ENCODE measurements at regions not wholly inside any gene's neighbourhood (a gene's known extent, or its start where the extent isn't known, plus 50 kb on each side); places are given as distances from the start of the nearest gene placed in this dataset.

DNA sequence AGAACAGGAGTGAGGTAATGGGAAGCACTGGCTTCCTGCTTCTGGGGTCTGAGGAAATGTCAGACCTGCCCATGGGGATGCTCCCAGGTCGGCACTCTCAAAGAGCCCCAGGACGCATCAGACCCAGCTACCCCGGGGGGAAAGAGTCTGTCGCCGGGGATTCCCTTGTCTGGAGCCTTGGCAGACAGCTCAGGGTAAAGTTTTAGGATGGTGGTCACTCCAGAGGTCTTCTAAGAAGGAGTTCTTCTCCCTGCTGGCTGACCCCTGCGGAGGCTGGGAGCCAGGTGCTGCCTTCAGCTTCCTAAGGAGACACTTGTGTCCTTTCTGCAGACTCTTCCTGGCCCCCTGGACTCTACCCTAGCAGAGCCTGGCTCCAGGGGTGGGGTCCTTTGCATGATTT is 61.9 kb upstream of the PSEN2 start:
- H3K36me3 ChIP-seq = no peaks in the 10 kb centered on the region
- no peaks in the 10 kb centered on the region for H3K9me3 ChIP-seq (replicated peaks)
- TF ChIP-seq, protein P1, sequence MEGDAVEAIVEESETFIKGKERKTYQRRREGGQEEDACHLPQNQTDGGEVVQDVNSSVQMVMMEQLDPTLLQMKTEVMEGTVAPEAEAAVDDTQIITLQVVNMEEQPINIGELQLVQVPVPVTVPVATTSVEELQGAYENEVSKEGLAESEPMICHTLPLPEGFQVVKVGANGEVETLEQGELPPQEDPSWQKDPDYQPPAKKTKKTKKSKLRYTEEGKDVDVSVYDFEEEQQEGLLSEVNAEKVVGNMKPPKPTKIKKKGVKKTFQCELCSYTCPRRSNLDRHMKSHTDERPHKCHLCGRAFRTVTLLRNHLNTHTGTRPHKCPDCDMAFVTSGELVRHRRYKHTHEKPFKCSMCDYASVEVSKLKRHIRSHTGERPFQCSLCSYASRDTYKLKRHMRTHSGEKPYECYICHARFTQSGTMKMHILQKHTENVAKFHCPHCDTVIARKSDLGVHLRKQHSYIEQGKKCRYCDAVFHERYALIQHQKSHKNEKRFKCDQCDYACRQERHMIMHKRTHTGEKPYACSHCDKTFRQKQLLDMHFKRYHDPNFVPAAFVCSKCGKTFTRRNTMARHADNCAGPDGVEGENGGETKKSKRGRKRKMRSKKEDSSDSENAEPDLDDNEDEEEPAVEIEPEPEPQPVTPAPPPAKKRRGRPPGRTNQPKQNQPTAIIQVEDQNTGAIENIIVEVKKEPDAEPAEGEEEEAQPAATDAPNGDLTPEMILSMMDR (IDR thresholded peaks at IDR 0.05; ENCODE audit: borderline replicate concordance) = no peak
- H3K4me3 ChIP-seq = no peak overlapping the region
- no peaks in the 10 kb centered on the region for H3K27me3 ChIP-seq (ENCODE audit: low read depth)
- intact Hi-C loops (cut with micrococcal nuclease) = no loop called here
- no peak overlapping the region for H3K27ac ChIP-seq (replicated peaks)
- no peaks in the 10 kb centered on the region for H3K4me1 ChIP-seq
- DNase-seq = no peak

DNA sequence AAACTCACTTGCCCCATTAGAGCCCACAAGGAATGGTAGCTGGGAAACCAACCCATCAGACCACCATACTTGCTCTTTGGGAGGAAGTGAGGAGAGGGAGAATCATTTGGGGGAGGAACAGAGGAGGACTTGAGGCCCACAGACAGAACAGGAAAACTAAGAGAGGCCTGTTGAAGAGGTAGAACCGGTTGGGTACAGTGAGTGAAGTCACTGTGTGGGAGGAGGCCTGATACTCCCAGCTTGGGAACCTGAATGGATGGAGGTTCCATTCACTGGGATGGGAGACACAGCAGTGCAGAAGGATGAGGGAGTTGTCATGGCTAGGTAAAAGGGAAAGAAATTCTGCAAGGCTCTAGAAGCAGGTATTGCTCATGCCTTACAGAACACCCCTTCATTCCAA is 63.4 kb upstream of the PSEN2 start:
- intact Hi-C loops (cut with micrococcal nuclease) = no loop called here
- TF ChIP-seq, protein P1 (IDR thresholded peaks at IDR 0.05; ENCODE audit: borderline replicate concordance) = no peak
- H3K27me3 ChIP-seq (ENCODE audit: low read depth) = no peaks in the 10 kb centered on the region
- no peak overlapping the region for H3K4me3 ChIP-seq
- no peaks in the 10 kb centered on the region for H3K9me3 ChIP-seq (replicated peaks)
- no peaks in the 10 kb centered on the region for H3K36me3 ChIP-seq
- H3K4me1 ChIP-seq = no peaks in the 10 kb centered on the region
- H3K27ac ChIP-seq (replicated peaks) = no peak overlapping the region
- DNase-seq = no peak

DNA sequence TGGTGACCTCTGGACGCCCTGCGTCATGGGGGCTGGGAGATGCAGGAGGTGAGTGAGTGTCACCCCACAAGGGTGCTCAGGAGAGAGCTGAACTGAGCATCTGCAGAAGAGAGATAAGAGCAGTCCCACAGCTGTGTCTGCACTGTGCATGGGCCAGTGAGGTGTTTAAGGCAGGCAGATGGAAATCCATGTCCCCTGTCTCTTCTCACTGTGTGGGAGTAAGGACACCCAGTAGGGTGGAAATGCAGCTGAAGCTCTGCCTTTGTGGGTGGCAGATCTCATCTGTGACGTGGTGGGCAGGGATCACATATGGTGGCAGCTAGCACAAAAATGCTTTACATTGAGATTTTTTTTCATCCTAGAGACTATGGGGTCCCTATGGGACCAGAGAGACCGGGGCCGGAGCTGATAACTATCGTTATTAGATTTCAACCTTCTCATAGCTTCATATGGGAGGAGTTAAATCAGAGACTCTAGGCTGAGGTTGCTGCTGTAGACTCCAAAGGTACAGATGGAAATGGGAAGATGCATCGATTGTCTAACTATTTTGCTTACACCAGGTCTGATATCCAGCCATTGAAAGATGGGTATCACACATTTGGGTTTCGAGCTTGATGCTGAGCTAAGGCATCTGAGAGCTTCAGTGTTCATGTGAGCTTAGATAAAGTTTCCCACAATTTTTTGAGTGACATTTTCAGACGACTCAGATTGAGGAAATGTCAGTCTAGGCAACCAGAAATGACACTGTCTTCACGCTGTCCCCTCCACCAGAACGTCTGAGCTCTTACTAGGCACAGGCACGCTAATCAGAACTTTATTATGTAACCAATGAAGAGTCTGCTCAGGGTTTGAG is 65.3 kb upstream of the PSEN2 start:
- intact Hi-C loops (cut with micrococcal nuclease) = no loop called here
- DNase-seq = no peak
- Histone ChIP-seq H3K4me1 (peaks cover under 1% of the 10 kb centered on the region), H3K27me3 (ENCODE audit: low read depth) (no peaks in the 10 kb centered on the region), H3K36me3 (no peaks in the 10 kb centered on the region), H3K27ac (replicated peaks) (no peak overlapping the region), H3K4me3 (no peak overlapping the region), H3K9me3 (replicated peaks) (no peaks in the 10 kb centered on the region)
- TF ChIP-seq, protein P1 (IDR thresholded peaks at IDR 0.05; ENCODE audit: borderline replicate concordance) = no peak

GRCh38 chr1:226800763-226801380 is 61.8 kb upstream of the ITPKB start:
- no peak overlapping the region for H3K27ac ChIP-seq (replicated peaks)
- peaks cover 14% of the 10 kb centered on the region for H3K4me1 ChIP-seq
- H3K4me3 ChIP-seq = no peak overlapping the region
- intact Hi-C loops (cut with micrococcal nuclease) = no loop called here
- H3K9me3 ChIP-seq (replicated peaks) = no peaks in the 10 kb centered on the region
- DNase-seq = no peak
- H3K27me3 ChIP-seq (ENCODE audit: low read depth) = no peaks in the 10 kb centered on the region
- TF ChIP-seq, protein P1 (IDR thresholded peaks at IDR 0.05; ENCODE audit: borderline replicate concordance) = no peak
- H3K36me3 ChIP-seq = no peaks in the 10 kb centered on the region

DNA sequence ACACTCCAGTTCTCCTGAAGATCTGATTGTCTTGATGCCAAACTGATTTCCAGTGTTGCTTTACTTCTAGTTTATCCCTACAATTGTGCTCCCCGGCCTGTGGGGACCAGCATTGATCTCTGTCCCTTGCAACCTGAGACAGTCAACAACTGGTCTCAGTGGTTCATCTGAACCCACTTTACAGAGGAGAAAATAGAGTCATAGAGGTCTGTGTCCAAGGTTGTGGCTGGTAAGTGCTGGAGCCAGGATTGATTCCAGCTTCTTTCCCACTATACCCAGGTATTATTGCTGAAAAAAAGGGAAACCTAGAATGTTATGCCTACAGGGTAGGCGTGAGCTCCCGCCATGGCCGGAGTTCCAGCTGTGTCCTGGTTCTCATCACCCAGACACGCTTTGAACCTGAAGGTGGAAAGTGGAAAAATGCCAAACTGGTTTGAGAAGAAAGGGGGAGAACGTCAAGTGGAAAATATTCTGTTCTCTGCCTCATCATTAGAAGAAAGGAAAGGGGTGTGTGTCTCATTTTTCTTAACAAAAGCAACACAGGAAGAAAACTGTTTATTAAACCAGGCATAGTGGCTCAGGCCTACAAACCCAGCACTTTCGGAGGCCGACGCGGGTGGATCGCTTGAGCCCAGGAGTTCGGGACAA is 60.7 kb upstream of the ITPKB start:
- peak overlapping the region; percentile 50 for H3K27ac ChIP-seq (replicated peaks)
- DNase-seq = no peak
- H3K4me1 ChIP-seq = peaks cover 14% of the 10 kb centered on the region

More for the DNA sequence above, 60.7 kb upstream of the ITPKB start:
- TF ChIP-seq, protein P1 (IDR thresholded peaks at IDR 0.05; ENCODE audit: borderline replicate concordance) = no peak
- no peaks in the 10 kb centered on the region for H3K36me3 ChIP-seq
- intact Hi-C loops (cut with micrococcal nuclease) = no loop called here
- no peaks in the 10 kb centered on the region for H3K27me3 ChIP-seq (ENCODE audit: low read depth)
- H3K9me3 ChIP-seq (replicated peaks) = no peaks in the 10 kb centered on the region
- H3K4me3 ChIP-seq = no peak overlapping the region
